ENCODE measurements at regions not wholly inside any gene's neighbourhood (a gene's known extent, or its start where the extent isn't known, plus 50 kb on each side); places are given as distances from the start of the nearest gene placed in this dataset.
"Not testable (repeated sequence)": the region's sequence is repeated elsewhere in the genome, so short reads cannot be mapped to it uniquely, and the experiment has no call there.

GRCh38 chr9:42275141-42275540 is 91.7 kb downstream of the SPATA31A6 start:
- BruUV-seq (replicated peaks), result no TSS peak
- no peaks in the 10 kb centered on the region for H3K9me2 ChIP-seq (ENCODE audit: insufficient read depth)
- intact Hi-C loops (cut with micrococcal nuclease; ENCODE audit: unreplicated experiment), result no loop called here
- no peaks in the 10 kb centered on the region for H3K27me3 ChIP-seq (ENCODE audit: insufficient read depth, low read depth)
- H3K79me2 ChIP-seq (ENCODE audit: low read depth), result no peaks in the 10 kb centered on the region
- no peak for TF ChIP-seq EZH2 (IDR thresholded peaks at IDR 0.05; ENCODE audit: low read depth)
- TF ChIP-seq CTCF (conservative IDR thresholded peaks at IDR 0.05), result no peak
- H2AFZ ChIP-seq, result no peak overlapping the region
- no peaks in the 10 kb centered on the region for H3K9me3 ChIP-seq (ENCODE audit: insufficient read depth, low read depth)
- no peaks in the 10 kb centered on the region for H3F3A ChIP-seq (ENCODE audit: insufficient read depth, low read depth)
- no peak overlapping the region for H3K4me3 ChIP-seq
- H3K27ac ChIP-seq, result no peak overlapping the region
- no peaks in the 10 kb centered on the region for H3K4me1 ChIP-seq (replicated peaks; ENCODE audit: insufficient read depth)
- ChIA-PET CTCF (no interaction called here), POLR2A (ENCODE audit: unreplicated experiment) (no interaction called here)
- no peak overlapping the region for H3K4me2 ChIP-seq
- no peaks in the 10 kb centered on the region for H4K20me1 ChIP-seq (ENCODE audit: insufficient read depth)
- no peaks in the 10 kb centered on the region for H3K36me3 ChIP-seq (ENCODE audit: low read depth)
- DNase-seq, result no peak

GRCh38 chr9:42282531-42283178 is 99.2 kb downstream of the SPATA31A6 start:
- H2AFZ ChIP-seq; H3K4me1 ChIP-seq (replicated peaks; ENCODE audit: insufficient read depth); H3K4me2 ChIP-seq; BruUV-seq (replicated peaks); H3K27me3 ChIP-seq (ENCODE audit: insufficient read depth, low read depth); intact Hi-C loops (cut with micrococcal nuclease; ENCODE audit: unreplicated experiment); H3K36me3 ChIP-seq (ENCODE audit: low read depth); CTCF ChIA-PET; H3K79me2 ChIP-seq (ENCODE audit: low read depth); POLR2A ChIA-PET (ENCODE audit: unreplicated experiment); H3K9me3 ChIP-seq (ENCODE audit: insufficient read depth, low read depth); H3K27ac ChIP-seq; H3F3A ChIP-seq (ENCODE audit: insufficient read depth, low read depth); H4K20me1 ChIP-seq (ENCODE audit: insufficient read depth); H3K4me3 ChIP-seq; H3K9me2 ChIP-seq (ENCODE audit: insufficient read depth); DNase-seq: not testable (repeated sequence)

GRCh38 chr9:42283179-42283543 is 99.7 kb downstream of the SPATA31A6 start:
- intact Hi-C loops (cut with micrococcal nuclease; ENCODE audit: unreplicated experiment); H3K9me2 ChIP-seq (ENCODE audit: insufficient read depth); H2AFZ ChIP-seq; H3K27ac ChIP-seq; H3K4me2 ChIP-seq; H3F3A ChIP-seq (ENCODE audit: insufficient read depth, low read depth); H4K20me1 ChIP-seq (ENCODE audit: insufficient read depth); DNase-seq; POLR2A ChIA-PET (ENCODE audit: unreplicated experiment); H3K36me3 ChIP-seq (ENCODE audit: low read depth); H3K79me2 ChIP-seq (ENCODE audit: low read depth); H3K4me1 ChIP-seq (replicated peaks; ENCODE audit: insufficient read depth); H3K27me3 ChIP-seq (ENCODE audit: insufficient read depth, low read depth); BruUV-seq (replicated peaks); H3K4me3 ChIP-seq; H3K9me3 ChIP-seq (ENCODE audit: insufficient read depth, low read depth); CTCF ChIA-PET: not testable (repeated sequence)

- DNase-seq; H3F3A ChIP-seq (ENCODE audit: insufficient read depth, low read depth); H3K27me3 ChIP-seq (ENCODE audit: insufficient read depth, low read depth); H3K27ac ChIP-seq; POLR2A ChIA-PET (ENCODE audit: unreplicated experiment); H3K9me3 ChIP-seq (ENCODE audit: insufficient read depth, low read depth); H3K4me3 ChIP-seq; BruUV-seq (replicated peaks); H3K36me3 ChIP-seq (ENCODE audit: low read depth); H3K79me2 ChIP-seq (ENCODE audit: low read depth); H2AFZ ChIP-seq; CTCF ChIA-PET; H3K9me2 ChIP-seq (ENCODE audit: insufficient read depth); H4K20me1 ChIP-seq (ENCODE audit: insufficient read depth); H3K4me2 ChIP-seq; intact Hi-C loops (cut with micrococcal nuclease; ENCODE audit: unreplicated experiment); H3K4me1 ChIP-seq (replicated peaks; ENCODE audit: insufficient read depth): not testable (repeated sequence)
These were observed 102.8 kb downstream of the SPATA31A6 start for GRCh38 chr9:42286145-42286845.

- intact Hi-C loops (cut with micrococcal nuclease; ENCODE audit: unreplicated experiment); CTCF ChIA-PET; H3K4me2 ChIP-seq; H3K4me1 ChIP-seq (replicated peaks; ENCODE audit: insufficient read depth); H2AFZ ChIP-seq; H3K36me3 ChIP-seq (ENCODE audit: low read depth); H3K4me3 ChIP-seq; H3F3A ChIP-seq (ENCODE audit: insufficient read depth, low read depth); H3K9me3 ChIP-seq (ENCODE audit: insufficient read depth, low read depth); H3K27me3 ChIP-seq (ENCODE audit: insufficient read depth, low read depth); H3K27ac ChIP-seq; DNase-seq; H3K9me2 ChIP-seq (ENCODE audit: insufficient read depth); H4K20me1 ChIP-seq (ENCODE audit: insufficient read depth); H3K79me2 ChIP-seq (ENCODE audit: low read depth); BruUV-seq (replicated peaks); POLR2A ChIA-PET (ENCODE audit: unreplicated experiment): not testable (repeated sequence)
These were observed 104.8 kb downstream of the SPATA31A6 start for GRCh38 chr9:42288002-42288864.

GRCh38 chr9:42288865-42289229 is 105.4 kb downstream of the SPATA31A6 start:
- H3K27me3 ChIP-seq (ENCODE audit: insufficient read depth, low read depth); H3K4me3 ChIP-seq; H3K4me2 ChIP-seq; BruUV-seq (replicated peaks); H3K4me1 ChIP-seq (replicated peaks; ENCODE audit: insufficient read depth); H2AFZ ChIP-seq; H3K79me2 ChIP-seq (ENCODE audit: low read depth); POLR2A ChIA-PET (ENCODE audit: unreplicated experiment); intact Hi-C loops (cut with micrococcal nuclease; ENCODE audit: unreplicated experiment); H4K20me1 ChIP-seq (ENCODE audit: insufficient read depth); H3K27ac ChIP-seq; H3F3A ChIP-seq (ENCODE audit: insufficient read depth, low read depth); H3K9me3 ChIP-seq (ENCODE audit: insufficient read depth, low read depth); CTCF ChIA-PET; H3K36me3 ChIP-seq (ENCODE audit: low read depth); H3K9me2 ChIP-seq (ENCODE audit: insufficient read depth); DNase-seq: not testable (repeated sequence)

All from PC-9 (cell line).